Trophoblast cell (in vitro differentiated cells and primary cell): ENCODE measurements at regions not wholly inside any gene's neighbourhood (a gene's known extent, or its start where the extent isn't known, plus 50 kb on each side); places are given as distances from the start of the nearest gene placed in this dataset.

Experiments used
- DNase-seq, 2 donors: peaks; one replicate each; pipeline ENCODE4 v3.0.0-alpha.2; 2016
- H2AFZ ChIP-seq: 2 replicates; pipeline ENCODE4 v1.6.1; 2013; ENCODE audit warnings: low read length, moderate library complexity, mild to moderate bottlenecking; ENCODE audit not compliant: insufficient read depth, poor library complexity
- H2AK5ac ChIP-seq: 2 replicates; pipeline ENCODE4 v1.6.1; 2013; ENCODE audit warnings: mild to moderate bottlenecking, low read length
- H2BK120ac ChIP-seq: 2 replicates; pipeline ENCODE4 v1.6.1; 2013; ENCODE audit warnings: low read length, mild to moderate bottlenecking, moderate library complexity; ENCODE audit not compliant: insufficient read depth, poor library complexity
- H2BK12ac ChIP-seq: 2 replicates; pipeline ENCODE4 v1.6.1; 2013; ENCODE audit warnings: mild to moderate bottlenecking, low read length, moderate library complexity
- H2BK5ac ChIP-seq: 2 replicates; pipeline ENCODE4 v1.6.1; 2013; ENCODE audit warnings: low read length, low read depth, moderate library complexity, mild to moderate bottlenecking; ENCODE audit not compliant: poor library complexity
- H3K14ac ChIP-seq: 2 replicates; pipeline ENCODE4 v1.6.1; 2013; ENCODE audit warnings: mild to moderate bottlenecking, low read length
- H3K18ac ChIP-seq: 2 replicates; pipeline ENCODE4 v1.6.1; 2013; ENCODE audit warnings: mild to moderate bottlenecking, low read length
- H3K23ac ChIP-seq: 2 replicates; pipeline ENCODE4 v1.6.1; 2013; ENCODE audit warnings: low read length
- H3K27ac ChIP-seq: 2 replicates; pipeline ENCODE4 v1.5.1; 2013; ENCODE audit warnings: low read depth, mild to moderate bottlenecking, inconsistent platforms, low read length, moderate library complexity
- H3K27me3 ChIP-seq: 2 replicates; pipeline ENCODE4 v1.6.1; 2013; ENCODE audit warnings: inconsistent platforms, mild to moderate bottlenecking, low read length, moderate library complexity; ENCODE audit not compliant: insufficient read depth
- H3K36me3 ChIP-seq, 2 experiments: 1 replicate in 1 of 2; 2 replicates in 1 of 2; pipeline ENCODE4 v1.6.1; 2013; ENCODE audit warnings: low read length in 2 of 2, mild to moderate bottlenecking in 2 of 2, moderate library complexity in 1 of 2; ENCODE audit not compliant: insufficient read depth in 2 of 2, control insufficient read depth in 1 of 2
- H3K4ac ChIP-seq: 2 replicates; pipeline ENCODE4 v1.6.1; 2013; ENCODE audit warnings: low read depth, mild to moderate bottlenecking, low read length, moderate library complexity
- H3K4me1 ChIP-seq, 2 experiments: 1 replicate in 1 of 2; 2 replicates in 1 of 2; pipeline ENCODE4 v1.6.1; 2013; ENCODE audit warnings: low read length in 2 of 2, mild to moderate bottlenecking in 2 of 2, moderate library complexity in 1 of 2; ENCODE audit not compliant: insufficient read depth in 2 of 2, control insufficient read depth in 1 of 2
- H3K4me2 ChIP-seq: 2 replicates; pipeline ENCODE4 v1.6.1; 2013; ENCODE audit warnings: inconsistent platforms, mild to moderate bottlenecking, low read length, moderate library complexity
- H3K4me3 ChIP-seq: 2 replicates; pipeline ENCODE4 v1.5.1; 2013; ENCODE audit warnings: mild to moderate bottlenecking, low read depth, low read length, inconsistent platforms
- H3K79me1 ChIP-seq: one replicate; pipeline ENCODE4 v1.6.1; 2013; ENCODE audit warnings: low read length
- H3K79me2 ChIP-seq: 2 replicates; pipeline ENCODE4 v1.6.1; 2013; ENCODE audit warnings: low read length, mild to moderate bottlenecking; ENCODE audit not compliant: control insufficient read depth, insufficient read depth, poor library complexity
- H3K9ac ChIP-seq: 2 replicates; pipeline ENCODE4 v1.6.1; 2013; ENCODE audit warnings: mild to moderate bottlenecking, low read length
- H3K9me3 ChIP-seq: 2 replicates; pipeline ENCODE4 v1.6.1; 2013; ENCODE audit warnings: low read depth, mild to moderate bottlenecking, control low read depth, inconsistent platforms, low read length; ENCODE audit not compliant: insufficient read depth
- H4K12ac ChIP-seq: 2 replicates; pipeline ENCODE4 v1.6.1; 2013; ENCODE audit warnings: low read depth, mild to moderate bottlenecking, low read length, moderate library complexity
- H4K8ac ChIP-seq: 2 replicates; pipeline ENCODE4 v1.6.1; 2013; ENCODE audit warnings: low read depth, mild to moderate bottlenecking, low read length, moderate library complexity
- H4K91ac ChIP-seq: one replicate; pipeline ENCODE4 v1.6.1; 2013; ENCODE audit warnings: low read depth, mild to moderate bottlenecking, low read length, moderate library complexity
- WGBS: extraction: QIAGEN DNeasy Blood & Tissue Kit; methylation state at CpG from one replicate; pipeline ENCODE4 v1.1.7; 2013; ENCODE audit warnings: missing lambda C conversion rate; ENCODE audit not compliant: insufficient read length, insufficient coverage; ENCODE audit errors: extremely low coverage; 5-methylcytosine and 5-hydroxymethylcytosine counted together

GRCh38 chr13:78743973-78744372 is 85.0 kb upstream of the OBI1 start:
- H2BK12ac ChIP-seq, result no peak overlapping the region
- WGBS, result no CpG with 5 or more reads among the region's 3 CpGs
- no peak overlapping the region for H2BK120ac ChIP-seq
- no peak overlapping the region for H3K18ac ChIP-seq
- H3K9ac ChIP-seq, result no peak overlapping the region
- H3K23ac ChIP-seq, result no peak overlapping the region
- no peaks in the 10 kb centered on the region for H3K79me2 ChIP-seq
- H4K91ac ChIP-seq, result no peak overlapping the region
- H4K8ac ChIP-seq, result no peak overlapping the region
- H3K79me1 ChIP-seq, result no peaks in the 10 kb centered on the region
- no peak overlapping the region for H2BK5ac ChIP-seq
- no peak overlapping the region for H2AK5ac ChIP-seq
- no peaks in the 10 kb centered on the region for H3K9me3 ChIP-seq
- no peak overlapping the region for H3K27ac ChIP-seq
- no peak overlapping the region for H2AFZ ChIP-seq
- H4K12ac ChIP-seq, result no peak overlapping the region
- H3K4me3 ChIP-seq, result no peak overlapping the region
- no peak overlapping the region for H3K4me2 ChIP-seq
- no peak overlapping the region for H3K4ac ChIP-seq
- no peaks in the 10 kb centered on the region for H3K36me3 ChIP-seq
- DNase-seq, result no peak
- H3K27me3 ChIP-seq, result no peaks in the 10 kb centered on the region
- no peaks in the 10 kb centered on the region for H3K4me1 ChIP-seq
- H3K14ac ChIP-seq, result no peak overlapping the region

- no peak overlapping the region for H3K18ac ChIP-seq
- H2BK120ac ChIP-seq, result no peak overlapping the region
- no CpG with 5 or more reads among the region's 5 CpGs for WGBS
- H2BK5ac ChIP-seq, result no peak overlapping the region
- H3K79me2 ChIP-seq, result no peaks in the 10 kb centered on the region
- no peak overlapping the region for H3K14ac ChIP-seq
- H4K12ac ChIP-seq, result no peak overlapping the region
- no peaks in the 10 kb centered on the region for H3K9me3 ChIP-seq
- no peak overlapping the region for H3K4ac ChIP-seq
- no peak overlapping the region for H3K4me3 ChIP-seq
- H3K79me1 ChIP-seq, result no peaks in the 10 kb centered on the region
- H3K36me3 ChIP-seq, result no peaks in the 10 kb centered on the region
- H2AK5ac ChIP-seq, result no peak overlapping the region
- DNase-seq, result no peak
- no peak overlapping the region for H2BK12ac ChIP-seq
- H3K4me1 ChIP-seq, result no peaks in the 10 kb centered on the region
- no peak overlapping the region for H2AFZ ChIP-seq
- H3K27ac ChIP-seq, result no peak overlapping the region
- no peak overlapping the region for H3K9ac ChIP-seq
- H4K91ac ChIP-seq, result no peak overlapping the region
- H3K4me2 ChIP-seq, result no peak overlapping the region
- H3K27me3 ChIP-seq, result no peaks in the 10 kb centered on the region
- no peak overlapping the region for H4K8ac ChIP-seq
- H3K23ac ChIP-seq, result no peak overlapping the region
Measured at GRCh38 chr13:78742659-78743058, 83.7 kb upstream of the OBI1 start.

- DNase-seq, result no peak
- Histone ChIP-seq H4K12ac (no peak overlapping the region), H3K14ac (no peak overlapping the region)
Measured at GRCh38 chr13:78736142-78736541, 77.2 kb upstream of the OBI1 start.

GRCh38 chr13:78732445-78733017 is 73.6 kb upstream of the OBI1 start:
- no peaks in the 10 kb centered on the region for H3K79me2 ChIP-seq
- H3K4me1 ChIP-seq, result peaks cover 0 to 2% of the 10 kb centered on the region in 2 experiments
- no peak overlapping the region for H3K4me3 ChIP-seq

More at GRCh38 chr13:78736142-78736541, 77.2 kb upstream of the OBI1 start:
- Histone ChIP-seq H3K79me1 (no peaks in the 10 kb centered on the region), H3K23ac (no peak overlapping the region), H2BK120ac (no peak overlapping the region), H2AK5ac (no peak overlapping the region), H2BK5ac (no peak overlapping the region), H3K4ac (no peak overlapping the region), H3K9ac (no peak overlapping the region), H3K79me2 (no peaks in the 10 kb centered on the region), H2BK12ac (no peak overlapping the region), H4K8ac (no peak overlapping the region), H3K4me1 (peaks cover 0 to 2% of the 10 kb centered on the region in 2 experiments), H3K27me3 (no peaks in the 10 kb centered on the region), H3K36me3 (no peaks in the 10 kb centered on the region), H3K4me3 (no peak overlapping the region), H4K91ac (no peak overlapping the region), H3K9me3 (no peaks in the 10 kb centered on the region), H3K18ac (no peak overlapping the region), H3K27ac (no peak overlapping the region), H3K4me2 (no peak overlapping the region), H2AFZ (no peak overlapping the region)

More at GRCh38 chr13:78732445-78733017, 73.6 kb upstream of the OBI1 start:
- no peak overlapping the region for H4K8ac ChIP-seq
- no peak overlapping the region for H2BK5ac ChIP-seq
- WGBS, result 100% methylated on average over 1 of the region's 1 CpG
- DNase-seq, result no peak
- H2BK120ac ChIP-seq, result no peak overlapping the region
- no peak overlapping the region for H2AK5ac ChIP-seq
- H3K14ac ChIP-seq, result no peak overlapping the region
- H3K4ac ChIP-seq, result no peak overlapping the region
- H4K91ac ChIP-seq, result no peak overlapping the region
- no peaks in the 10 kb centered on the region for H3K27me3 ChIP-seq
- no peaks in the 10 kb centered on the region for H3K9me3 ChIP-seq
- H4K12ac ChIP-seq, result no peak overlapping the region
- H2AFZ ChIP-seq, result no peak overlapping the region
- no peak overlapping the region for H3K18ac ChIP-seq
- H3K79me1 ChIP-seq, result no peaks in the 10 kb centered on the region
- no peak overlapping the region for H3K23ac ChIP-seq
- H2BK12ac ChIP-seq, result no peak overlapping the region
- H3K27ac ChIP-seq, result no peak overlapping the region
- no peaks in the 10 kb centered on the region for H3K36me3 ChIP-seq
- no peak overlapping the region for H3K4me2 ChIP-seq
- no peak overlapping the region for H3K9ac ChIP-seq
